M059J (cell line): ENCODE measurements at regions not wholly inside any gene's neighbourhood (a gene's known extent, or its start where the extent isn't known, plus 50 kb on each side); places are given as distances from the start of the nearest gene placed in this dataset.

Experiments used
- DNase-seq: peaks from one replicate; pipeline ENCODE4 v3.0.0-alpha.2; 2012; ENCODE audit warnings: low read depth

DNA sequence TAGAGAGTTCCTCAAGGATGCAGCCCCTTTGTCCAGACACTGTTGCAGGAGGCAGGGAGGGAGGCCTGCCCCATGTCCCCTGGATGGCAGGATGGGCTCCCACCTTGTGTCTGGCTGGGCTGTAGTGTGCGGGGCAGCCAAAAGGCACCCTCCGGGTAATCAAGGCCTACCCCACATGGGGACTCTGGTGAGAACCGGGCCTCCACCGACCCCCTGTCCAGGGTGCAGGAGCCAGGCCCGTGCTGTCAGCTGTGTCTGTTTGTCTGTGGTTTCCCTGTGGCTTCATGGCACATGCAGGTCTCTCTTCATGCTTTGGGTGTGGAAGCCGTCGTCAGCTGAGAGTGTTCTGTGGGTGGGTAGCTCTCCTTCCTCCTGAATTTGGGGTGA, 1240.9 kb downstream of the BRD1 start:
- DNase-seq = no peak

GRCh38 chr22:48585916-48586798, 1241.5 kb downstream of the BRD1 start:
- DNase-seq = no peak

DNA sequence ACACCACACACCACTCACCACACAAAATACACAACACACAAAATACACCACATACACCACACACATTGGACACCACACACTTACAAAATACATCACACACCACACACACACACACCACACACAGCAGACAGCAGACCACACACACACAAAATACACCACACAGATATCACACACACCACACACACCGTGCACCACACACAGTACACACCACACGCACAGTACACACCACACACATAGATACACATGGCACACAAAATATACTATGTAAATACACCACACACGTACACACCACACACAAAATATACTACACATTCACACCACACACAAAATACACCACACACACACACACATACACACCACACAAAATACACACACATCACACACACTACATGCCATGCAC, 1243.5 kb downstream of the BRD1 start:
- DNase-seq = no peak

- peak; percentile 0 for DNase-seq
These were observed 1245.7 kb downstream of the BRD1 start for GRCh38 chr22:48581796-48582469.

DNA sequence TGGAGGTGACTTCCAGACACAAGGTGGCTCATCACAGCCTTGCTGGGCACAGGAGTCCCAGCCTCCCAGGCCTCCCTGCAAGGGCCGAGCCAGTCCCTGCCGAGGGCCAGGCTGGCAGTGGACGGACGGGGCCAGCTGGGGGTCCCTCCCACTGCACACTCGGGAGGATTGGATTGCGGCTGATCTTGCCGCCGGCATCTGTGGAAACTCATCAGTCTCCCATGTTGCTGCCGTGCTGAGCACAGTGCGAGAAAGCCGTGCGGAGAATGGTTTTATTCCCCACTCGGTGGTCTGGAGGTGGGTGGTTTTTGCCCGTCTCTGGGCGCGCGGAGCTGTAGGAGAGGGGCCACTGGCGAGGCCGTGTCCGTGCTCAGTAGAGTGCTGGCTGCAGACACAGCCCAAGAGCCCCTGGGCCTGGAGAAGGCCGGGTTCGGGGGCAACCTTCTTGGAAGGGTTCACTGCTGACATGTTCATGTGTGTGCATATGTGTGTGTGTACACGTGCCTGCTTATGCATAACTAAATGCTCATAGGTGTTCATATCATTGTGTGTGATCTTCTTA, 1246.4 kb downstream of the BRD1 start:
- DNase-seq = no peak

DNA sequence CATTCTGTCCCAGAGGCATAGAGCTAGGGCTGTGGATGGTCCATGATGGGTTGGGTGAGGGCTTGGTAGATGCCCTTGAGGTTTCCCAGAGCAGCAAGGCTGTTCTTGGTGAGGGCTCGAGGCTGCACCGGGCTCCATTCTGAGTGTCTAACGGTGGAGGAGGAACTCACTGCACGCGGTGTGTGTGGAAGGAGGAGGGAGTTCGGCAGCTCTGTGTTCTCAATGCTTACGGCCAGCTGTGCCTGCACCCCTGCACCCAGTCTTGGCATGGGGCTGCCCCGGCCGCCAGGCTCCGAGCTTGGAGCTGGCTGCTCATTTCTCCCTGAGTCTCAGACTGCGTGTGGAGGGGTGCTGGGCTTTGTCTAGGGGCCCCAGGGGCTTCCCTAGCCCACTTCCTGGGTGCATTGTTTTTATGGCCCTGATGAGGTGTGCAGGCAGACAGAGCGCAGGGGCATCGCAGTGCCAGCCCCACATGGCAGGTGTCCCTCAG, 1247.1 kb downstream of the BRD1 start:
- DNase-seq = no peak

DNA sequence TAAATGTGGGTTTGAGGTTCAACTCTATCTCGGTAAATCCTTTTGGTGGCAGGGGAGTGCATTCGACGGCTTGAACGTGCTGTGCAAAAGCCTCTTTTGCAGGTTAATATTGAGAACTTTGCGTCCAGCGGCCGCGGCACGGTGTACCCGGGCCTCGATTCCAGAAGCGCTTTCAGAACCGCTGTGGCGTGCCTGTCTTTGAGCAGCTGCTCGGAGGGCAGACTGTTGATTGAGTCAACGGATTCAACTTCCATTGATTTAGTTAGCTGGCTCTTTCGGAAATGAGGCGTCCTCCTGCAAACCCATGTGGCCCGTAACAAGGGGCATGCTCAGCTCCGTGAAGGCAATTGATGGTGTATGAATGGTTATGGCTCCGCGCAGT, 1247.8 kb downstream of the BRD1 start:
- no peak for DNase-seq

DNA sequence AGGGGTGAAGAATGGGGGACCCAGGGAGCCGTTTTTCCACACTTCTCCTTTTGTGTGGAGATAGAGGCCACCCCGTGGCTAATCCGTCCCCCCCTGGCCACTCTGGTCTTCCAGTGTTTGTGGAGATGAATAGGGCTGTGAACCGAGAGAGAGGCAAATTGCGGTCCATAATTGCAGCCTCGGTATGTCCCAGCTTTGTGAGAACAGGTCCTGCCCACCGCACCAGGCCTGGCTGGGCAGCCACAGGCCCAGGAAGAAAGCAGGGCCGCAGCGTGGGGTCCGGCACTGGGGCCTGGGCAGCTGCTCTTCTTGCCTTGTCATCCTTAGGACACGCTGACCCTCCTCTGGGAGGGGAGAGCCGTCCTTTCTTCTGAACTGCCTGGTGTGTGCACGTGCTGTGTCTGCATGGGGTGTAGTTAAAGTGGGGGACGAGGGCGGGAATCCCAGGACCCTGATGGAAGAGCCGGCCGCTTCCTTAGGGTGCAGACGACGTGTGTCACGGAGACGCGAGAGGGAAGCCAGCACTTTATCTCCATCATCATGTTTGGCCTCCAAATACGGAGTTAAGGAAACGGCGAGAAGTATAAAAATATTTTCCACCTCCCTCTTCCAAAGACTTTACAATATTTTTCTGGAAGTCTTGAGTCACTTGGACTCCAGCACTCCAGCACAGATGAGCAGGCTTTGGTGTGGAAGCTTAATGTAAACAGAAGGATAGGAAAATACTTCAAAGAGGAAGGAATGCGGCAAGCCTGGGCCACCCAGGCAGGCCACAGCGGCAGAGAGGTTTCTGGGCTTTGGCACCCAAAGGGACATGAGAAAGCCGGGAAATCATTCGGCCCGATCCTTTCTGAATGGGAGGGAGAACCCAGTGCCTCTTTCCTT, 1248.4 kb downstream of the BRD1 start:
- no peak for DNase-seq

GRCh38 chr22:48578138-48579042, 1249.3 kb downstream of the BRD1 start:
- DNase-seq = no peak

- DNase-seq = no peak
These were observed 1250.0 kb downstream of the BRD1 start for GRCh38 chr22:48577691-48578090.

DNA sequence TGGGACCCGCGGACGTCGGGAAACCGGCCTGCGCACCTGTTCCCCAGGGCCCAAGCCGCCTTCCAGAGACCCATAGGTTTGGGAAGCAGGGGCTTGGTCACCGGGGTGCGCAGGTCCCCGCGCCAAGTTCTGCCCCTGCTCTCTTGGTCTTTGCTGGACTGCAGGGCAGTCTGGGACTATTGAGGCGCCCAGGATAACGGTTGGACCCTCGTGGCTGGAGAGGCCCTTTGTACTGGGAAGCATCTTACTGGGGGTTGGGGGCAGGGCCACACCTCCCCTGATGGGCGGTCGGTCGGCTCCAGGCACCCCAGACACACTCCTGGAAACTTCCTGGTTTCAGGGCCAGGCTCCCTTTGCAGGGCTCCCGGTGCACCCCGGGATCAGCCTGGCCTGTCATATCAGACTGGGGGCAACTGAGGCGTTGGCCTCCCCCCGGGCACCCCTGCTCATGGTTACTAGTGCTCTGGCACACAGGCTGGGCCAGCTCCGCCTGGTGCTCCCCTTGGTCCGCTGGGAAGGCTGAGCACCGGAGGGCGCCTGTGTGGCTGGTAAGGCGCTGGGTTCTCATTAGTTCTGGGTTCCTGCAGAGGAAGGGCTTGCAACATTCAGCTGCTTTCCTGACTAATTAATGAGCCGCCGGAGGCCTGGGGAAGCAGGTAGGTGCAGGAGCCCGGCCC, 1250.5 kb downstream of the BRD1 start:
- no peak for DNase-seq

DNA sequence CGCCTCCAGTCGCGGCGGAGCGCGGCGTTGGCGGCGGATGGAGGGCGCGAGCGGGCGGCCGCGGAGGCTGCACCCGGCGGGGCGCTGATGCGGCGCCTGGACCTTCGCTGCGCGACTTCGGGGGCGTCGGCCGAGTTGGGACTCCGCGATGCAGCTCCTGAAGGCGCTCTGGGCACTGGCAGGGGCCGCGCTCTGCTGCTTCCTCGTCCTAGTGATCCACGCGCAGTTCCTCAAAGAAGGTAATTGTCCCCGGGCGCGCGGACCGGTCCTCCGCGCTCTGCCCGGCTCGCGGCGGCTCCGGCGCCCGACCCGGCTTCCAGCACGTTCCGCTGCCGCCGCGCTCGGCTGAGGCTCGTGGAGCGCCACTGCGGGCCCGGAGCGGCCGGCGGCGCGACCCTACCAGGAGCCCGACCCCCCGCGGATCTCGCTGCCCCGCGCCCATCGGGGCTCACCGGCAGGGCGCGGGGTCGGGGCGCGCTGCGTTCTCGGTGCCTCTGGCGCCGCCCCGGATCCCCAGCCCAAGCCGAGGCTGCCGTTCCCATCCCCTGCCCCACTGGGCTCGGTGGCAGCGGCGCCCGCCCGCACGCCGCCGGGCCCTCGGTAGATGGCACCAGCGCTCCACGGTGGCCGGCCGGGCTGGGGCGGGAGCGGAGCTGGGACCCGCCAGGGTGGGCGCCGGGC, 1251.2 kb downstream of the BRD1 start:
- DNase-seq = no peak

GRCh38 chr22:48575618-48576332, 1251.9 kb downstream of the BRD1 start:
- no peak for DNase-seq

DNA sequence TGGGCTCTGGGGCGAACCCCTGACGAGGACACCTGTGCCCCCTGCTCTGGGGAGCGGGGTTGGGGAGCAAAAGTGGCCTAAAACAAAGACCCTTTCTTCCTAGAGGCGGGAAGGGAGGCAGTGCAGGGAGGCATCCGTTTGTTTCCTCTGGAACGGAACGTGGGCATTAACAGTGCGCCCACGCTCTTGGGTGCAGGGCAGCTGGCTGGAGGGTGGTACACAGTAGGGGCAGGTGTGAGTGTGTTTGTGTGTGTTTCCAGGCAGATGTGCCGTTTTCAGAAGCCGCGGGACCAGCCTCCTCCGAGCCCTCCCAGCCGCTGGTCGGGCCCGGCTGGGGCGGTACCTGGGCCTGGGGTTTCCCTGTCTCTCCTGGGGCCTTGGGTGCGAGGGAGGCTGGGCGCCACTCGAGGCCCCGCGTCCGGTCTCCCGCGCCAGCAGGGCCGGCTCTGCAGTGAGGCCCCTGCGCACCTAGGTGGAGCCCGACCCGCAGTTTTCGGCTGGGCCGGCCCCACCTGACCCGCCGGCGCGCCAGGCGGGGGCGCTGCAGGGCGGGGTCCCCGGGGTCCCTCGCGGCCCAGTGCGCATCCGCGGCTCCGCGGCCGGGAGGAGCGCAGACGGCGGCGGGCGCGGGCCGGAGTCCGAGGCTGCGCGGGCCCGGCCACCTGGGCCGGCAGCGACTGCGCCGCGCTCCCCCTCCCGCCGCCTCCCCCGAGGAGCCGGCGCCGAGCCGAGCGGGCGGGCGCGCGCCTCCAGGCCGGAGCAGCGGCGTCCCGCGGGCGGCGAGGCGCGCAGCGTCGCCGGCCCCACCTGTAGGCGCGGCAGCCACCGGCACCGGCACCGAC, 1252.7 kb downstream of the BRD1 start:
- DNase-seq = no peak

DNA sequence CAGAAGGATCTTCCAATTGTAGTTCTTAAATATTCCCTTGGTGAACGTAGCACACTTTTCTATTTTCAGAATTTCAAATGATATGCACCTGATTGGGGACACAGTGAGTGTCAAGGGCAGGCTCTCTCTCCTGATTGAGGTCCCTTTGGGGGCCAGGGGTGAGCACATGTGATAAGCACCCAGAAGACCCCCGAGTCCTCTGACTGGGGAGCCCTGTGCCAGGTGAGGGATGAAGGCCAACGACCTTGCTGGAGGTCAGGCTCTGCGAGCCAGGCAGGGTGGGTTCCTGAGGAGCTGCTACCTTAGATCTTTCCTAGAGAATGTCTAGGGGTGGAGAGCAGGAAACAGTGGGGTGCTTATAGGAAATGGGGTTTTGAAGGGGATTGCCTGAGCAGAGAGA, 1253.9 kb downstream of the BRD1 start:
- DNase-seq = no peak

DNA sequence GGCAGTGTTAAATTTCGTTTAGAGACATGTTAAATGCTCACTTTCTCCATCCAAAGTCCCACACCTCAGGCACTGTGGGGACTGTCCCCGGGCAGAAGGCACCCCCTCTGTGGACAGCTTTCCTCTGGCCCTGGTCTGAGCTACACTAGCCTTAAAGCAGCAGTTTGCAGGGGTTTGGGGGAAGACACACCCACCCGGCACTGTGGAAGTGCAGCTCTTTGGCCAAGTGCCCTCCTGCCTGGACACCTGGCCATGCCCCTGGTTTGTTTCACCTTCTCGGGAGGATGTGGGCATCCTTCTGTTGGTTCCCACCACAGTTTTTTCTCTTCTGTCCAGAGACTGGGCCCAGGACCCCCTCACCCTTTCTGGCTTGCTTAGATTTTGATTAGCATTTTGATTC, 1254.7 kb downstream of the BRD1 start:
- DNase-seq = no peak

DNA sequence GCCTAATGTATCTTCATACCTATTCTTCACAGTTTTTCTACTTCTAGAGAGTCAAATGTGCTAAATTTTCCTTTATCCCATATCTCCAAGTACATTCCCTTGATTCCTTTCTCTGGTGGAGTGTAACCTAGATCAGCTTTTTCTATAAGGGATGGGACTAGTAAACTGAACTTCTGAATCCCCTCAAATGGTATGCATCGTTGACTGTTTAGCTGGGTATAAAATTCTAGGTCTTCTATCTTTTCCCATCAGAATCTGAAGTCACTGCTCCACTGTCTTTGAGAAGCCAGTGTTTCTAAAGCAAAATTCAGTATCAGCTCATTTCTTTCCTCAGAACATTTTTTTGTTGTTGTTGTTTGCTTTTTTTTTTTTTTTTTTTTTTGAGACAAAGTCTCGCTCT, 1256.8 kb downstream of the BRD1 start:
- no peak for DNase-seq
